Esophagus mucosa (tissue), 1 donor: ENCODE measurements at regions not wholly inside any gene's neighbourhood (a gene's known extent, or its start where the extent isn't known, plus 50 kb on each side); places are given as distances from the start of the nearest gene placed in this dataset.

ENCODE experiments used
- ATAC-seq: fragments of 200-7000 bp; cut with Tn5 transposase; one replicate; pipeline ENCODE4 v1.9.1; 2020
- donor health status: DM: yes; HTN: yes; CAD: no.

DNA sequence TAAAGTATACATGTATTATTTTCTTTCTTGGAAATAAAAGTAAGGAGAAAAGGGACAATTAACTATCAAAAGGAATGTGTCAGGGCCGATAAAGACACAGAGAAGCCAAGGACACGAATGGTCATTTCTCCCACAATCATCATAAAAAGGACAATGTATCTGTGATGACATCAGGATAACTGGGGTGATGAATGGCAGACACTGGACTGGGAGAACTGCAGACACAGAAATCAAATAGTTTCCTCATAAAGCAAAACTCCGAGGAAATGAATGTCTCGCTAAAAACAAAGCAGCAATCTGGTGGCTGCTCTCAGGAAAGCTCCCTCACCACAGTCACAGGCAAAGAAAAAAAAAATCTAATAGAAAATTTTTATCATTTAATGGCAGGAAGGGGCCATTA lies 69.3 kb upstream of the NPY start:
- no peak for ATAC-seq

DNA sequence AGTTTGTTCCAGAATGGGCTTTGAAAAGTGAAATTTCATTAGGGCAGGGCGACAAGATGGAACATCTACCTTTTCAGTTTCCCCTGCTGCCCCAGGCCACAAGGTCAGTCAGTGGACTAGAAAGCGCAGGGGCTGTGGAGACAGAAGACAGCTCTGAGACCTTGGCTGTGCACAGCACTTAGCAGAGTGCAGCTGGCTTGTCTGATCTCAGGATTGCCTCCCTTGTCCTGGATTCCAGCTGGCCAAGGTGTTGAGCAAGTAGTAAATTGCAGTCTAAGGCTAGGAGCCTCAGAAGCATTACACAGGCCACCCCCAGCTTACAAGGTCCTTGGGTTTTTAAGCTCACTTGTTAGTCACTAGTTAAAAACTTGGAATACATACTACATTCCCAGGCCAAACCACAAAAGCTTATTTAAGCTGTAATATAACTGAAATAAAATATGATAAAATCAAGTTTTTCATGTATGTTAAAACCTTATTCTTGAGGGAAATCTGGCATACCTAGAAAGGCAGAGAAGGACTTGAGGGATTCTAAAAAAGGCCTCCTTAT lies 67.3 kb upstream of the NPY start:
- ATAC-seq: no peak

DNA sequence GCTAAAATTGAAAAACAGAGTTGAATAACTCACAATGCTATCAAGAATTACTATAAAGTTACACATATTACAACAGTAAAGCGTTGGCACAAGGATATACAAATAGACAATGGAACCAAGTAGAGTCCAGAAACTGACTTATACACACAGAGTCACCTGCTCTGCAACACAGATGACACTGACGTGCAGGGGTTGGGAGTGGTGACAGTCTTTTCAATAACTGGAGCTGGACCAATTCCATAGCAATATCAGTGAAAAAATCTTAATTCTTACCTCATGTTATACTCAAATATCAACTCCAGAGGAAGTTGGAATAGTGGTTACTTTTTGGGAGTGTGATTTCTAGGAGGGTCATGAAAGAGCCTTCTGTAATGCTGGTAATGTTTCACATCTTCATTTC lies 62.5 kb upstream of the NPY start:
- ATAC-seq: no peak

DNA sequence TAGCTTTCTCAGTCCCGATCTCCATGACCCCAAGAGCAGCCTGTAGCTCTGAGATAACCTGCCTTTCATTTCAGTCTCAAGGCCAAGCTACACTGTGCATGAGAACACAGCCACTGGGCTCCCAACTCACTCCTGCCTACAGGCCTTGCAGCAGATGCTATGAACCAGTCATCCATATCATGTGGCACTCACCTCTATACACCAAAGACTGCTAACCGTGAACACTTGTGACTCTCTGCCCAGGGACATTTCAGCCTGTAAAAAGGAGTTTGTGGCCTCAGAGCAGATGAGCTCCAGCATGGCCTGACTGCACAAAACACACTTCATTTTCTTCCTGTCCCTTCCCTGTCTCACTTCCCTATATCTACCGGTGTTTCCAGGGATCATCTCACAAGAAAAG lies 56.9 kb upstream of the NPY start:
- no peak for ATAC-seq

DNA sequence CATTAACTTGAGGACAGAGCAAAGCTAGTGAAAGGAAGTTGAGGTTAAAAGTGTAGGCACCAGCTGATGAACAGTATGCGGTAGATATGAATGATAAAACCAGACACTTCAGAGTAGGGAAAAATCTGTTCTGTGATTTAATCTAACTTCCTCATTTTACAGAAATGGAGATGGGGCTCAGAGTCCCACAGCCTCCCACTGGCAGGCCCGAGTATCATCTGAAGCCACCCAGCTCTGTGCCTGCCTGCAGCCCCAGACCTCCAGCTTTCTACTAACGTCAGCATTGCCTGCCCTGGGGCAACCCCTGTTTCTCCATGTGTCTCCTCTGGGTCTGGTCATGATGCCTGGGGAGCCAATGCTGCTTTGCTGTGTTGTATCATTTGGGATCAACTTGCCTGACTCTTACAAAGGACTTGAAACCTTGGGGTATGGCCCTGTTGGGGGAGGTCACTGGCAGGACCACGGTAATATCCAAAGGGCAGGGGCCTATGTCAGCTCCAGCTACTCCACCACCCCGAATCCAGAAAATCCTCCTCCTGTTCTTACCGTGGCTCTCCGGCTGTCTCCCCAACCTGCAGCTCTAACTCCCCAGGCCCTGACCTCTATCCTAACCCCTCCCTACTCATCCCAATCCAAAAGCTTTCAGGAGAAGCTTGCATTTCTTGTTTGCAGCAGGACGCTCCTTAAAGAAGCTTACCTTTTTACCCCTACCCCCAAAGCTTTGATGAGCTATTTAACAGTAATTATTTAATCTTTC lies 56.2 kb upstream of the NPY start:
- no peak for ATAC-seq

DNA sequence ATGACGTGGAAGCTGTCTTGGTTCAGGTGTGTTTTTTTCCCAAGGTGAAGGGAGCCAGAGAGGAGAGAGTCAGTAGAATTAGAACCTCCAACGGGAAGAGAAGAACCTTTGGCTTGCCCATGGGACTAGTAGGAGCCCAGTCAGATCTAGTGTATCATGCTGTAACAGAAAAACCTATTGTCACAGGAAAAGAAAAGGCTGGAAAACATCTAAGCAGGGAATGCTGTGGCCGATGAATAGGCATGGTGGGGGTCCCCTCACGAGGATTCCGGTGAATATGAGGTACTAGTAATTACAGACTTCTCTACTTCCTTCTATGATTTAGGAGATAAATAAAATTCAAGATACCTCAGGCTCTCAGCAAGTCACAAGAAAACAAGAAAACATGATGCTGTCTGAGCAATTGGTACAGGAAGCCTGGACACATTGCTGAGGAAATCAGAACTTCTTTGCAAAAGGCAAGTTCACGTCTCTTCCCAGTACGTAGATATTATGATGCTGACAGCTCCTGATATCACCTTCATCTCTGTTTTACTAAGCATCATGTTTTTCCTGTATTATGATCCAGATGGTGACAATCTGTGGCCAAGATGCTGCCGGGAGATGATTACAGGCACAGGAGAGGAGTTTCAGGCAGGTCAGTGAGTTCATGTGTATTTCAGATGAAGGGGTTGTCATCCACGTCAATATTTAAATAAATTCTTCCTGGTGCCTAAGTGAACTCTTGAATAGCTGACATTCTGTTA lies 54.3 kb upstream of the NPY start:
- ATAC-seq: no peak

DNA sequence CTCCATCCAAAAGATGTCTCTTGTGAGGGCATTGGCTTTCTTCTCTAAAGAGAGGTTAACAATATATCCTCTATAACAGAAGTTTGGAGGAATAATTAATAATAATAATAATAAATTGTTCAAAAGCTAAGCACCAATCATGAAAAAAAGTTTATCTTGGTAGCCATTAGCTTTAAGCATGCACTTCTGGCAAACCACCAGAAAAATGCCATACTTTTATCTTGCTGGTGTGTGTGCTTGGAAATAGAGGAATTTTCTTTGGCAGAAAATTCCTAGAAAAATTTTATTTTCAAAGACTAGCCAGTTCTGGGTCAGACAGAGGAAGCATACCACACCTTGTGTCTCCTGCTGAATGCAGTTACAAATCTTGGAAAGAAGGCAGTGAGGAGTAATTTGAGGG lies 52.5 kb upstream of the NPY start:
- ATAC-seq: no peak

DNA sequence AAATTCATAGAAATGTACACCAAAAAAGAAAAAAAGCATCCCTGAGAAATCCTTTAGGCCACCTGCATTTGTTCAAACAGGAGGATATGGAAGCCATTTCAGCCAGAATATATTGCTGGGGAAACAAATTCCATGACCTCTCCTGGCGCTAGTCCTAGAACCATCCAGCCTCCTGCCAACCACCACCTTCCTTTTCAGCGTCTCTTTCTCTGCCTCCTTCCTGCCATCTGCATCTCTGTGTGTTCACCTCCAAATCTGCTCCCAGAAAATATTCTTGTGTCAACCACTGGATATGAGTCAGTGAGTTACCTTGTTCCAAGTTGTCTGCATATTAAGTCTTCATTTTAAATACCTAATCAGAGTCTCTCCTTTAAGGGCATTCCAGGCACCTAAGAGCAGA lies 50.6 kb upstream of the NPY start:
- ATAC-seq: no peak
